ENCODE measurements at regions not wholly inside any gene's neighbourhood (a gene's known extent, or its start where the extent isn't known, plus 50 kb on each side); places are given as distances from the start of the nearest gene placed in this dataset.

DNA sequence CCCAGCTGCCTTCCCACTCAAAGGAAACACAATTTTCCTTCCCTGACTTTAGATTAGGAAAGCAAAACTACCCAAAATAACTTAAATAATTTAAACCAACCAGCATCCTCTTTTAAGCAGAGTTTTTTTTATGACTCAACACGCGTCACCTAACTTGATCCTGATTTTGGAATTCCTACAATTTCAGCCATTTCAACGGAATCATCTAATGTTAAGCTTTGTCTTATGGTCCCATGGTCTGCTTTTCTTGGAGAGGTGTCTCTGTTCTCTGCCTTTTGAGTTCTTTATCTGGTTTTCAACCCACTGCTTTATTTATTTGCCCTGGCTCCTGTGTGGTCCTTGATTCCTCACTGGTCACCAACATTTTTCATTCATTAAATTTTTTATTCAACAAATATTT is 219.2 kb upstream of the ARHGEF26 start:
- TF ChIP-seq, protein P1, sequence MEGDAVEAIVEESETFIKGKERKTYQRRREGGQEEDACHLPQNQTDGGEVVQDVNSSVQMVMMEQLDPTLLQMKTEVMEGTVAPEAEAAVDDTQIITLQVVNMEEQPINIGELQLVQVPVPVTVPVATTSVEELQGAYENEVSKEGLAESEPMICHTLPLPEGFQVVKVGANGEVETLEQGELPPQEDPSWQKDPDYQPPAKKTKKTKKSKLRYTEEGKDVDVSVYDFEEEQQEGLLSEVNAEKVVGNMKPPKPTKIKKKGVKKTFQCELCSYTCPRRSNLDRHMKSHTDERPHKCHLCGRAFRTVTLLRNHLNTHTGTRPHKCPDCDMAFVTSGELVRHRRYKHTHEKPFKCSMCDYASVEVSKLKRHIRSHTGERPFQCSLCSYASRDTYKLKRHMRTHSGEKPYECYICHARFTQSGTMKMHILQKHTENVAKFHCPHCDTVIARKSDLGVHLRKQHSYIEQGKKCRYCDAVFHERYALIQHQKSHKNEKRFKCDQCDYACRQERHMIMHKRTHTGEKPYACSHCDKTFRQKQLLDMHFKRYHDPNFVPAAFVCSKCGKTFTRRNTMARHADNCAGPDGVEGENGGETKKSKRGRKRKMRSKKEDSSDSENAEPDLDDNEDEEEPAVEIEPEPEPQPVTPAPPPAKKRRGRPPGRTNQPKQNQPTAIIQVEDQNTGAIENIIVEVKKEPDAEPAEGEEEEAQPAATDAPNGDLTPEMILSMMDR (IDR thresholded peaks at IDR 0.05): no peak
- TF ChIP-seq POLR2AphosphoS5 (IDR thresholded peaks at IDR 0.05): no peak
- no peak for TF ChIP-seq POLR2A (IDR thresholded peaks at IDR 0.05)
- no peak for DNase-seq (ENCODE audit: low spot score in 2 of 2)
- no peak overlapping the region for H3K4me3 ChIP-seq
- H3K36me3 ChIP-seq: no peaks in the 10 kb centered on the region
- H3K27ac ChIP-seq: no peak overlapping the region
- intact Hi-C loops (cut with DNase I; ENCODE audit: low total_unique reads): loop anchor here (10.0 kb wide), 1 partner anchor 607 kb away; no protein-coding TSS in a partner anchor
- no peaks in the 10 kb centered on the region for H3K27me3 ChIP-seq
- no peaks in the 10 kb centered on the region for H3K9me3 ChIP-seq
- H3K4me1 ChIP-seq: no peaks in the 10 kb centered on the region

DNA sequence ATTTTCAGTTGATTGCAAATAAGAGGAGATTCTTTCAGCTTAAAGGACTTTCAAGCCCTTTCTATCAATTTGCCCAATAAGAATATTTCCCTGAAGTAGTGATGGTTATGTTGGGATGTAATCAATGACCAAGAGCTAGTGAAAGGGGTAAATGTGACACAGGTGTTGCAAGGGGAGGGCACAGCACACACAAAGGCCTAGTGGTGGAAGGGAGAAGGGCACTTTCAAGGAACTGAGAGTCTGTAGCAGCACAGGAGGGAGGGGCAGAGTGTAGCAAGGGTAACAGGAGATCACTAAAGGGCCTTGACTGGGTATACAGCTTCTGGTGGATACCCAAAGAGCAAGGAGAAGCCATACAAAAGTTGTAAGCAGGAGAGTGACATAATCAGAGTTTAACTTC is 217.8 kb upstream of the ARHGEF26 start:
- H3K27me3 ChIP-seq: no peaks in the 10 kb centered on the region
- H3K27ac ChIP-seq: no peak overlapping the region
- DNase-seq (ENCODE audit: low spot score in 2 of 2): no peak
- TF ChIP-seq, protein P1 (IDR thresholded peaks at IDR 0.05): no peak
- no peak for TF ChIP-seq POLR2A (IDR thresholded peaks at IDR 0.05)
- no peak for TF ChIP-seq POLR2AphosphoS5 (IDR thresholded peaks at IDR 0.05)
- intact Hi-C loops (cut with DNase I; ENCODE audit: low total_unique reads): loop anchor here (10.0 kb wide), 1 partner anchor 609 kb away; no protein-coding TSS in a partner anchor
- no peaks in the 10 kb centered on the region for H3K4me1 ChIP-seq
- H3K36me3 ChIP-seq: no peaks in the 10 kb centered on the region
- H3K9me3 ChIP-seq: no peaks in the 10 kb centered on the region
- no peak overlapping the region for H3K4me3 ChIP-seq

DNA sequence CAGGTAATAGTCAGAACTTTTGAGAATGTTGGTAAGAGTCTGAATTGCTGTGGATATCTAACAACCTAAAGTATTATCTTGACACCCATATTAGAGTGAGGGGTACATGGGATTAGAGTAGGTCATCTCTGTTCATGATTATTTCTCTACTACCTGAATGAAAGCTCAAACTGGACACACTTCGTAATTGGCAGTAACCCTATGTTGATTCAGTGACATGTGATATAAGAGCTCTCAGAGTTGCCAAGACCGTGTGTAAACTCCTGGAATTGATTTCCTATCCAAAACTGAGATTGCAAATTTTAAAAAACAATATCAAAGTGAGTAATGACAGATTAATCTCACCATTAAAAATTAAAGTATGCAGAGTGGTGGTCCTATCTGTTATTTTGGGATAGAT is 214.8 kb upstream of the ARHGEF26 start:
- intact Hi-C loops (cut with DNase I; ENCODE audit: low total_unique reads): loop anchor here (10.0 kb wide), 1 partner anchor 612 kb away; no protein-coding TSS in a partner anchor
- H3K36me3 ChIP-seq: no peaks in the 10 kb centered on the region
- no peak overlapping the region for H3K4me3 ChIP-seq
- no peak for DNase-seq (ENCODE audit: low spot score in 2 of 2)
- H3K27me3 ChIP-seq: no peaks in the 10 kb centered on the region
- no peaks in the 10 kb centered on the region for H3K4me1 ChIP-seq
- H3K27ac ChIP-seq: no peak overlapping the region
- TF ChIP-seq, protein P1 (IDR thresholded peaks at IDR 0.05): no peak
- TF ChIP-seq POLR2A (IDR thresholded peaks at IDR 0.05) (no peak), POLR2AphosphoS5 (IDR thresholded peaks at IDR 0.05) (no peak)
- no peaks in the 10 kb centered on the region for H3K9me3 ChIP-seq

DNA sequence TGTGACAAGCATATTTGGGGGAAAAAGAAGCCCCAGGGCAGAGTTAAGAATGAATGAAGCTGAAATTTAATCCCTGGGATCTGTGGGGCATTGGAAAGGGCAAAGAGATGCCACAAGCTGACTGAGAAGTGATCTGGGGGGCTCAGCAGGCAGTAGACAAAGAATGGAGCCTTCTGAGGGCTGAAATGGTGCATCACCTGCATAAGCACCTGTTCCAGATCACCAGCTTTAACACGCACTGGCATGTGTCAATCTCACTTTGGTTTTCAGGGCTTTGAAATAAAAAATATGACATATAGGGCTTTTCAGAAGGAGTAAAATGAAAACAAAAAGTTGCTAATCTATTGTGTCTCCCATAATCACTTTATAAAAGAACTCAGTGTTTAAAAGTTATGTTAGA is 210.8 kb upstream of the ARHGEF26 start:
- TF ChIP-seq, protein P1 (IDR thresholded peaks at IDR 0.05): no peak
- TF ChIP-seq POLR2A (IDR thresholded peaks at IDR 0.05): no peak
- TF ChIP-seq POLR2AphosphoS5 (IDR thresholded peaks at IDR 0.05): no peak
- no peaks in the 10 kb centered on the region for H3K9me3 ChIP-seq
- intact Hi-C loops (cut with DNase I; ENCODE audit: low total_unique reads): no loop called here
- no peak for DNase-seq (ENCODE audit: low spot score in 2 of 2)
- H3K27ac ChIP-seq: no peak overlapping the region
- no peaks in the 10 kb centered on the region for H3K27me3 ChIP-seq
- H3K36me3 ChIP-seq: no peaks in the 10 kb centered on the region
- H3K4me1 ChIP-seq: no peaks in the 10 kb centered on the region
- no peak overlapping the region for H3K4me3 ChIP-seq

DNA sequence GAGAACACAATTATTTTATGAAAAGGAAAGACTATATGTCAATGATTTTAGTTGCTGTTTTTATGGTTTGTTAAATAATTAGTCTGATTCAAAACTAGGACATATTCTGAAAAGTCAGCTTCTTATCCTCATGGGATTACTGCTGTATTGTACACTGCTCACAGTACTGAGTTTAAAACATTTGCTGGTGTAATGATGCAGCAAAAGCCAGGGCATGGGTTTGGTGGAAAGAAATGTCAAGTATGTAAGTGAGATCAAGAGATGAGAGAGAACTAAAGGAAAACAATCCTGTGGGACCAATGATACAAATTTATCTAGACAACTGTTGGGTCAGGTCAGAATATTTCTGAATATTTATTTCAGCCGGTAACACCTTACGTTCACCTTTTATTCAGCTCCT is 210.1 kb upstream of the ARHGEF26 start:
- H3K4me3 ChIP-seq: no peak overlapping the region
- DNase-seq (ENCODE audit: low spot score in 2 of 2): no peak
- H3K9me3 ChIP-seq: no peaks in the 10 kb centered on the region
- H3K36me3 ChIP-seq: no peaks in the 10 kb centered on the region
- TF ChIP-seq POLR2AphosphoS5 (IDR thresholded peaks at IDR 0.05) (no peak), POLR2A (IDR thresholded peaks at IDR 0.05) (no peak)
- TF ChIP-seq, protein P1 (IDR thresholded peaks at IDR 0.05): no peak
- no peaks in the 10 kb centered on the region for H3K27me3 ChIP-seq
- intact Hi-C loops (cut with DNase I; ENCODE audit: low total_unique reads): no loop called here
- H3K4me1 ChIP-seq: no peaks in the 10 kb centered on the region
- no peak overlapping the region for H3K27ac ChIP-seq

Measured in breast epithelium (tissue), 4 donors.